OCI-M2 (cell line): ENCODE measurements at regions not wholly inside any gene's neighbourhood (a gene's known extent, or its start where the extent isn't known, plus 50 kb on each side); places are given as distances from the start of the nearest gene placed in this dataset.
"Not testable (repeated sequence)": the region's sequence is repeated elsewhere in the genome, so short reads cannot be mapped to it uniquely, and the experiment has no call there.

Experiments used
- DNase-seq: peaks from one replicate; lab custom pipeline; 2025; ENCODE audit not compliant: unreplicated experiment; lab: John Stamatoyannopoulos, UW

- no peak for DNase-seq
These were observed 1621.6 kb downstream of the CDH8 start for GRCh38 chr16:60414613-60415012.

- DNase-seq, result no peak
These were observed 1622.3 kb downstream of the CDH8 start for GRCh38 chr16:60413969-60414368.

DNA sequence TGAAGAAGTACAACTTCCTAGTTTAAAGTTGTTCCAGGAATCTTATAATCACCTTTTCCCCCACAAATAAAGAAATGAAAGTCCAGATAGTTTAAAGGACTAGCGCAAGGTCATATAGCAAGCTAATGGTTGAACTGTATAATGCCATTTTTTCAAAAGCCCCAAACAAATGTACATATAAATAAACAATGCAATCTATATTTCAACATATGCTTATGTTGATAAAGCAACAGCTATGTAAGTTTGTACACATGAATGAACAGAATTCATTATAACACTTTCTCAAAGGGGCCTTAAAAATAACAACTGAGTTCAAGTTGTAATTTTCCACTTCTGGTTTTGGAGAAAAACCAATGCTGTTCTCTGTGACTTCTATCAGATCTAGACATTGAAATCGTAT, 1628.6 kb downstream of the CDH8 start:
- DNase-seq, result no peak

- DNase-seq, result no peak
These were observed 1629.2 kb downstream of the CDH8 start for GRCh38 chr16:60407034-60407433.

DNA sequence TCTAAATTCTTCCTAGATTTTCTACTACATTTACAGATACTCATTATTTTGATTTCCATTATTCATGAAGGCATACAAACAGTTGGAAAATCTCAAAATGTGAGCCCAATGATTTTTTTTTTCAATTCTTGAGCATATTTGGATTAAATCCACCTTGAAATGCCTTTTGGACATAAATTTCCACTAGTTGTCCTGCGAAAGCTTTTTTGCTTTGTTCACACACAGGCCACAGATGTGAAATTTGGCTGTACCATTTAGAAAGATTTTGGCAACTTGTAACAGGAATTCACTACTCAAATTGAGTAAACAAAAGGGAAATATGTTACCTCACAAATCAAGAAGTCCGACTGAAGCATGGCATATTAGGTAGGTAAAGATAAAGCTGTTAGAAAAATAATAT, 1631.0 kb downstream of the CDH8 start:
- DNase-seq, result no peak

DNA sequence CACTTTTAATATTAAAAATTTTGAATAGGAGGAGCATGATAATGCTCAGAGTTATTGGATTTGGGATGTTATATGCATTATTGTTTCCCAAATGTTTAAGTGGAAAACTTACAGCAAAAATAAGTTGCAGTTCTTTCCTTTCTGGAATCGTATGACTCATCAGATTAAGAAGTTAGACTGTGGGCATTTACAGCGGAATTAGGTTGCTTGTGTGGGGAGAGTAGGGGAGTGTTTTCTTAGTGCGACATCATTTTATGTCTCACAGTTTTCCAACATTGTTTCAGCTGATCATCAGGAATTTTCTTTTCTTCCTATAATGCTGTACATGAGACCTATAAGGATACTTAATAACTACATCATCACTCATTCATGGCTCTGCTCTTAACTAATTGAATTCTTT, 1631.8 kb downstream of the CDH8 start:
- DNase-seq, result no peak

- DNase-seq, result not testable (repeated sequence)
These were observed 1633.3 kb downstream of the CDH8 start for GRCh38 chr16:60402941-60403340.

DNA sequence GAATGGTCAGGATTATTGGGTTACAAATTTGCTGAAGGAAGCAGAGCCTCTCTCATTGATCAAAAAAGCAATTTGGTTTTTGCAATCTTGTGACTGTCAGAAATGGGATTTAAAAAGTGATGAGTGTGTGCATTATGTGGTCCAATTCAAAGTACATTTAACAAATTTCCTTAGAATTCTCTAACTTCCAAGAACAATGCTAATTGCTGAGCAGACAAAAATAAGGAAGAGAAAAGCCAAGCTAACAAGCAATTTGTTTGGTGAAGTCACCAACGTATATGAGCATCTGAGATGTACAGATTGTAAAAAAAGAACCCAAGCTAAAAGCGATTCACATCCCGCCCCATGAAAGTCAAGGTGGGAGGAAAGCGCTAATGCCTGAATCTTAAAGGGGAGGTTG, 1643.9 kb downstream of the CDH8 start:
- DNase-seq, result no peak

DNA sequence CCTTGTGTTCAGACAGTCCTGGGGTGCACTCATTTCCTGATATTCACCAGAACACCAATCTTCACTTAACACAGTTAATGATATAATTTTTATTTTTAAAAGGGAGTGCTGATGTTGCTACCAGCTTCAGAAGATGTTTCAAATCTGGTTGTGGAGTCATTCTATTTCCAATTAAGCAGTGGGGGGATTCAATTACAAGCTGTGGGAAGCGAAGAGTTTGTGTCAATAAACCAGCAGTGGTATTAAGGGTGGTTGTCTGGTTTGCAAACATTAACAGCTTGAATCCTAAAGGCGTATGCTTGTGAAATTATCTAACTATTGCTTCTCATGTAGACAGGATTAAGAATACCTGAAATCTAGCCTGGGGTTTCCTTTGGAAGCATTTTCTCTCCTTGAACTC, 1637.5 kb upstream of the GOT2 start:
- DNase-seq, result no peak

GRCh38 chr16:60367739-60368138, 1633.6 kb upstream of the GOT2 start:
- DNase-seq, result no peak

DNA sequence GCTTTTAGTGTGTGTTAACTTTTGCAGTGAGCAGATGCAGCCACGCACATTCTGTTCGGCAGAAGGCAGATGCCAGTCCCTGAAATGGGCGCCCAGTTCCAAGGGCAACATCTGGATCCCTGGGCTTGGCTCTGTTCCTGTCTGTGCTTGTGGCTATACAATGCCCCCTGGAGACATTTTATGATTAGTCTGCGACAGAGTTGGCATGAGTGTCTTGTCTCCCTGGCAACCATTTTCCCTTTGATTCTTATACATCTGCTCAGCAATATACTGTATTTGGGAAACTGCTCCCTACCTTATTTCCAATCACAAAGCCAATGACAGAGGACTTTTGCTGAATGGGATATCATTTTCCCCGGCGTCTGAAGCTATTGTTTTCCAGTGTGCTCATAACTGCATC, 1629.5 kb upstream of the GOT2 start:
- no peak for DNase-seq

- DNase-seq, result not testable (repeated sequence)
These were observed 1625.8 kb upstream of the GOT2 start for GRCh38 chr16:60359866-60360265.

DNA sequence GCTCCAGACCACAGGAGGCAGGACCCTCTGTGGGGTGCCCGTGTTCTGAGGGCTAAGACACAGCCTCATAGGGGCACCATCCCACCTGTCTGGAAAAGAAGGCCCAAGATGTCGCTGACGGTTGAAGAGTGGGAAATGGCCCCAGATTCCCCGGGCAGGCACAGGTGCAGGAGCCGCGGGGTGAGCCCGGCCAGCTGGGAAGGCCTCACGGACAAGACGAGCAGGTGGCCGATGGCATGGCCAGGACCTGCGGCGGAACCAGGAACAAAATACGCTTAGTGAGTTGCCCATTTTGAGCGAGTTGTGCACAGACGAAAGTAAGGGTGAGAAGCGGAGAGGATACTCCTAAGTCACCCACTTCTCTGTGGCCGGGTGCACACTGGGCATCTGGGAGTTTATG, 1625.3 kb upstream of the GOT2 start:
- DNase-seq, result not testable (repeated sequence)

DNA sequence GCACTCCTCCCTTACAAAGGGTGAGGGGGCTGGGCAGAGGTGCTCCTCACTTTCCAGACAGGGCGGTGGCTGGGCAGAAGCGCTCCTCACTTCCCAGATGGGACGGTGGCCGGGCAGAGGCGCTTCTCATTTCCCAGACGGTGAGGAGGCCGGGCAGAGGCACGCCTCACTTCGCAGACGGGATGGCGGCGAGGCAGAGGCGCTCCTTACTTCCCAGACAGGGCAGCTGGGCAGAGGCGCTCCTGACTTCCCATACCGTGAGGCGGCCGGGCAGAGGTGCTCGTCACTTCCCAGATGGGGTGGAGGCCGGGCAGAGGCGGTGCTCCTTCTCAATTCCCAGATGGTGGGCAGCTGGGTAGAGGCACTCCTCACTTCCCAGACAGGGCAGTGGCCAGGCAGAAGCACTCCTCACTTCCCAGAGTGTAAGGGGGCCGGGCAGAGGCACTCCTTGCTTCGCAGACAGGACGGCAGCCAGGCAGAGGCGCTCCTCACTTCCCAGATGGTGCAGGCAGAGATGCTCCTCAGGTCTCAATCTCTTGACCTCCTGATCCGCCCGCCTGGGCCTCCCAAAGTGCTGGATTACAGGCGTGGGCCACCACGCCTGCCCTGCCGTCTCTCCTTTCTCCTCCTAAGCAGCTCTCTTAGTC, 1623.9 kb upstream of the GOT2 start:
- DNase-seq, result not testable (repeated sequence)

GRCh38 chr16:60346256-60346655, 1612.1 kb upstream of the GOT2 start:
- no peak for DNase-seq

DNA sequence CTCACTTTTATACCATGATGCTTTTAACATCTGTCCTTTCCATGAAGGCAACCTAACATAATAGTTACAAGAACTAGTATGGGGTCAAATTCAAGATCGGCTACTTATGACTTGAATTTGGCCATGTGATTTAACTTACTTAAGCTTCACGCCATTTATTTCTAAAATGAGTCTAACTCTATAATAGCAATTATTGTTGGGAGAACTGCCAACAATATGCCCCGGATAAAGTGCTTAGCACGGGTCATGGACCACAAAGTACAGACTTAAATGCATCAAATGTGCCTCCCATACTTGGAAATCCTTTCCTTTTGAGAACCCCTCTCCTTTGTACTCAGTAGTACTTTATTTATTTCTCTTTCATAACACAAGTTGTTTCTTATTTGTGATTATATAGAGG, 1603.6 kb upstream of the GOT2 start:
- DNase-seq, result no peak

DNA sequence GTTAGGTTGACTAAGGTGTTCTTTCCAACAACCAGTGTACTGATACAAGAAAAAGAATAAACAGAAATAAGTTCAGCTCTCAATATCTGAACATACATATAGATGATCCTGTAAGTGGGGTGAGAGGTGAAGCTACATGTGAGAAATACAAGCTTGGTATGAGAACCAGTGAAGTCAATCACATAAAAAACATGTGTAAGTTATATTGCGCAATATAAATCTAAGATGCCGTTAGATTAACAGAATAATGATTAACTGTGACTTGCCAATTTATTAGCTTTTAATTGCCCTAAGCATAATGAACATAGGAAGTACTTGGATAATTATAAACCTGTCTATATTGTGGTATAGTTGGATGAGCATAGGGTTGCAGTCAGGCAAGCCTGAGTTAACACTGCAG, 1597.1 kb upstream of the GOT2 start:
- no peak for DNase-seq

DNA sequence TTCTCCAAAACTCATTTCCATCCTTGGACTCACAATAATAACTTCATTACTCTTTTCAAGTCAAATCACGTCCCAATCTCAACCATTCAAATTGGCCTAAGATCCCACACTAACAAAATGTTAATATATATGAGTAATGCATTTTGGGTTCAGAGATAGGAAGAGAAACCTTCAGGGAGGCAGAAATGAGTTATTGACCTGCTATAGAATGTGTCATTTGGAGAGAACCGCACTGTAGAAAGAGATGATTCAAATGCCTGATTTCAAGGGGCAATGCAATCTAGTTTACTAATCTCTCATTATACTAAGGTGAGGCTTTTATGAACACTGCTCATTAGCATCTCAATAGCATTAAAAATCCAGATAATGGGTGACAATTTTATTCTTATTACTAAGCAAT, 1595.0 kb upstream of the GOT2 start:
- DNase-seq, result no peak

DNA sequence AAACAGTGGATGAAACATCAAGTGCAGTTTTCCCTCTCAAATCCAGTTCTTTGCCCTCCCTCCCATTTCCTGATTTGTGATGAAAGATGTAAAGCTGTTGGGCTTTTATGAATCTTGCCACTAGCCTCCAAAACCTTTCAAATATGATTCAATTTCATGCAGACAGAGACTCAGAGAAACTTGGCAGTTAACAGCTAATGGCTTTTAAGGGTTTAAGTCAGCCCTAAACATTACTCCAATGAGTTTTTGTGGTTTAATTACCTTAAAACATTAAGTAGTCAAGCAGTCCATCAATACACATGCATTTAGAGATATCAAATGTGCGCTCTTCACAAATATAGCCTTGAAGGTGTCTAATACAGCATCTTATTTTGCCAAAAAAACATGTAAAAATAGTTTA, 1594.0 kb upstream of the GOT2 start:
- DNase-seq, result no peak

DNA sequence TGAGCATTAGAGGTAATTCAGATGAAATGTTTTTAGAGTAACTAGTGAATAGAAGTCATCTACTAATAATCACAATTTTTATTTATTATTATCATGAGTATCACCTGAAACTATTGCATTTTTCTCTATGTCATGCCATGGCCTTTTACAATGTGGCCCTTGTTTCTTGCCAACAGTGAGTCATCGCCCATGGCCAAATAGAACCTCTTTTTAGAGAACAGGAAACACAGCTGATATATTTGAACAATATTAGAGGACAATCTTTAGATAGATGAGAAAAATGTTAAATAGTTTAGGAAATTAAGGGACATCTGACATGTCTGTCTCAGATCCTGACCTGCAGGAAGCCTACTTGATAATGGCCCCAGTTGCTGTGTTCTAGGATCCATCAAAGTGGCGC, 1584.4 kb upstream of the GOT2 start:
- DNase-seq, result no peak

DNA sequence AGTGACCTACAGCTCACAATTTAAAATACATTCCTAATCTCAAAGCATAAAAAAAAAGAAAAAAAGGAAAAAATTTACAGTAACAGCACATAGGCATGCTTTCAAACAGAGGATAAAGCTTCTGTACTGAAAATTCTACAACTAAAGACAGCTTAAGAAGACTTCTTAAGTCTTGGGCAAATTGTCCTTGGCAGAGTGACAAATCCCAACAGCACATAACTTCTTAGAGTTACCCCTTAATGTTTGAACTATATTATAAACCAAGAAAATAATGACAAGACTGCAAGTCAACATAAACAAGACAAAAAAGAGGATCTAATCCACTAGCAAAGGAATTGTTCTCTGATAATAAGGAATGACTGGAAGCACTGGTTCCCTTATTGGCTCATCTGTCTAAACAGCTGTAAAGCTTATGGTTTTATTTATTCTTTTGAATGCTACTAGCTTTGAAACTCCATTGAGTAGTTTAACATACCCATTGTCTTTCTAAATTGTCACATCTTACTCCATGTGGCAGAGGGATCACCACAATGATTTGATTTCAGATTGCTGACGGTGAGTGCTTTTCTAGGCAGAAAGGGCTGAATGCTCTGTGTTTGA, 1576.8 kb upstream of the GOT2 start:
- no peak for DNase-seq

DNA sequence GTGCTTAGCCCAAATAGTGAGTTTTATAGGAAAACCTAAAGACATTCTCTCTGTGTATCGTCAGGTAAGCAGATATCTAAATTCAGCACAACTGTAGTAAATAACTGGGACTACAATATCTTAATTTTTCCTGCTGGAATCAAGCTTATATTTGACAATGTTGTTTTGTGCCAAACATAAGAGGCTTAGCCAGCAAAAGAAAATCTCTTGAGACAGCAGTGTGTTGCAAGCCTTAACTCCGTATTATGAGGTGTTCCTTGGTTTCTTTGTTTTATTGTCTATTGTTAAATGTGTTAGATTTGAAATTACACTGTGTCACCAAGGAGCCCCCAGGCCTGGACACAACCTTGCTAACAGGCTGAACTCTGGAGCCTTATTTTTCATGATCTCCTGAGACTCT, 1570.6 kb upstream of the GOT2 start:
- no peak for DNase-seq

- no peak for DNase-seq
These were observed 1570.0 kb upstream of the GOT2 start for GRCh38 chr16:60304066-60304465.
